Left cardiac atrium (tissue), 4 donors: ENCODE measurements at regions not wholly inside any gene's neighbourhood (a gene's known extent, or its start where the extent isn't known, plus 50 kb on each side); places are given as distances from the start of the nearest gene placed in this dataset.
"Not testable (repeated sequence)": the region's sequence is repeated elsewhere in the genome, so short reads cannot be mapped to it uniquely, and the experiment has no call there.

Experiments
- ATAC-seq, 2 donors: fragments of 200-7000 bp; cut with Tn5 transposase; one replicate each; pipeline ENCODE4 v1.9.1; 2020; ENCODE audit warnings: mild to moderate bottlenecking in 2 of 2, moderate library complexity in 2 of 2
- DNase-seq: peaks from one replicate; pipeline ENCODE4 v3.0.0-alpha.2; 2020
- intact Hi-C, 2 donors: fragments of 100-400 bp; cut with DNase I; formaldehyde crosslinking; loops; one replicate each; pipeline versions ENCODE4 v1.14.1 to v1.15.1; 2022 to 2023
- donor health status: DM: no; HTN: yes; CAD: no.
- donor health status: DM: no; HTN: yes; CAD: no; lungs with severe emphysema.
- donor health status: DM: yes; HTN: yes; CAD: no.
- donor health status: Dilated cardiomyopathy.

DNA sequence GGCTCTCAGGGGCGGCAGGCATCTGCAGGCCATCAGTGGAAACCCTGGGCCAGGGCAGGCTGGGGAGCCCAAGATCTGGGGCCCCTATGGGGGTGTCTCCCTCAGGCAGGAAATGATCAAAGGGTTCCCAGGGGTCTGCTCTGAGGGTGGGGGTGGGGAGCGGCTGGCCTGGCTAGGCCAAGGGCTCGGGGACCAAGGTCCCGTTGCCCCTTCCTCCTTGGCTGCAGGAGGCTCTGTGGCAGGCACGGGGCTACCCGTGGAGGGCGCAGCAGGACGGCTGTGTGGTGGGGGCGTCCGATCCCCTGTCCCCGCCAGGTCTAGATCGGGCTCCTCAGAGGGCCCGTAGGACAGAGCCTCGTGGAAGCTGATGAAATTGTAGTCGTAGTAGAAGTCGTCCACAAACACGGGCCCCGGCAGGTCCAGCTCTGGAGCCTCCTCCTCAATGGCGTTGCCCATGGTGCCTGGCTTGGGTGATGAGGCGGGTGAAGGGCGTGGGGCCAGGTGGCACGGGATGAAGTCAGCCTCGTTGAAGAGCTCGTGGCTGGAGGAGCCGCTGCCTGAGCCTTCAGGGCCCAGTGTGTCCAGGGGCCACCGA, 117.8 kb upstream of the AKAP13 start:
- DNase-seq, ATAC-seq, intact Hi-C loops: not testable (repeated sequence)

DNA sequence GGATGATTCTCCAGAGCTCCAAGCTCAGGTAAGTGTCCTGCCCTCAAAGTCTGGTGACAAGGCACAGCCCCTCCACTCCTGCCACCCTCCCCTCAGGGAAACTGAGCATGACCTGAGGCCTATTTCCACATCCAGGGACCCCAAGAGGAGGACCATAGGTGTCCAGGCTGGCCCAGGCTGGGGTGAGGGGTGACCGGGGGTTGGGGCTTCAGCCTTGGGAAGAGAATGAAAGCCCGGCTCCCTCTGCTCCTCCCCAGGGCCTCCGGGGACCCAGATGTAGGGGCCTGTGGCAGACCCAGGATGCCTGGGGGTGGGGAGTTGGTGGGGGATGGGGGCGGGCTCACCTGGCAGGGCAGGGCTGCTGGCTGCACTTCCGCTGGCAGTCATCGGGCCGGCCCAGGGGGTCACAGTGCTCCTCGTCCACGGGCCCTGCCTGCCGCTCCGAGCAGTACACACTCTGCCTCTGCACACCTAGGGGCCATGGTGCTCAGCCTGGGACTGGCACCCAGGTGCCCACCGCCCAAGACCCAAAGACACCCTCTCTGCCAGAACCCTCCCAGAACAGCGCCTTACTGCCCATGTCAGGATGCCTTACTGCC, 116.5 kb upstream of the AKAP13 start:
- intact Hi-C loops, DNase-seq, ATAC-seq: not testable (repeated sequence)

DNA sequence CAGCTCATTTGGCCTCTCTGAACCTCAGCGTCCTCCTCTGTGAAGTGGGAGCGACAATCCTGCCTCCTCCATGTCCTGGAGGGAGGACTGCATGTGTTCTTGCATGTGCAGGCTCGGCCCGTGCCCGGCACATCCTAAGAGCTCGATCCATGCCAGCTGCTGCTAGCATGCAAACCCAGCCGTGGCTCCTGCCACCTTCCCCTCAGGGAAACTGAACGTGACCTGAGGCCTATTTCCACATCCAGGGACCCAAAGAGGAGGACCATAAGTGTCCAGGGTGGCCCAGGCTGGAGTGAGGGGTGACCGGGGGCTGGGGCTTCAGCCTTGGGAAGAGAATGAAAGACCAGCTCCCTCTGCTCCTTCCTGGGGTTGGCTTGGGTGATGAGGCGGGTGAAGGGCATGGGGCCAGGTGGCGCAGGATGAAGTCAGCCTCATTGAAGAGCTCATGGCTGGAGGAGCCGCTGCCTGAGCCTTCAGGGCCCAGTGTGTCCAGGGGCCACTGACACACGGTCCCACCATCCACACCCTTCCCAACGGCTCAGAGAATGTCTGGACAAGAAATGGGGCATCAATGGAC, 115.7 kb upstream of the AKAP13 start:
- DNase-seq, ATAC-seq, intact Hi-C loops: not testable (repeated sequence)

DNA sequence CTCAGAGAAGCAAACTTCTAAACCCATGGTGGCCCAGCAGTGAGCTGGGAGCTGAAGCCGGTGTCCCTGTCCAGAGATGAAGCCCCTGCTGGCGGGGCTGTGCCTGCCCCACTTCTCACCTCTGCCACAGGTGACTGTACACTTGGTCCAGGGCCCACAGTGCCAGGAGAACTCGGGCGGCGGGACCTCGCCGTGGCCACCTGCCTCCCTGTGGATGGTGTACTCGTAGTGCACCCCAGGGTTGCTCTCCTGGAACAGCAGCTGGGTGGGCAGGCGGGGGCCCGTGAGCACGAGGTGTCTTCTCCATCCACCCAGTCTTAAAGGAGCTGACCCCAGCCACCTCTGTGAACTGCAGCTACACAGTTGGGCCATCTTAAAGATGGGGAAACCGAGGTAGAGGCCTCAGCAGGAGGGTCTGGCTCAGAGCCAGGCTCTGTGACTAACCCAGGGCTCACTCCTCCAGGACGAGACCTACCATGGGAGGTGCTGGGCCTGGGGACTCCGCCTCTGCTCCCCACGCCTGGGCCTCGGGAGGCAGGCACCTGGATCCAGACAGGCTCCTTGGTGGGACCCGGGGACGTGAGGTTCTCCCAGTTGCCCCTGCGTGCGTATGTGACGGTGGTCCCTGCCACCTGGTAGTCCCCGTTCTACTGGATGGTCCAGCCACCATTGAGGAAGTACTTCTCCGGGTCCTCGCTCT, 113.1 kb upstream of the AKAP13 start:
- DNase-seq, intact Hi-C loops, ATAC-seq: not testable (repeated sequence)

DNA sequence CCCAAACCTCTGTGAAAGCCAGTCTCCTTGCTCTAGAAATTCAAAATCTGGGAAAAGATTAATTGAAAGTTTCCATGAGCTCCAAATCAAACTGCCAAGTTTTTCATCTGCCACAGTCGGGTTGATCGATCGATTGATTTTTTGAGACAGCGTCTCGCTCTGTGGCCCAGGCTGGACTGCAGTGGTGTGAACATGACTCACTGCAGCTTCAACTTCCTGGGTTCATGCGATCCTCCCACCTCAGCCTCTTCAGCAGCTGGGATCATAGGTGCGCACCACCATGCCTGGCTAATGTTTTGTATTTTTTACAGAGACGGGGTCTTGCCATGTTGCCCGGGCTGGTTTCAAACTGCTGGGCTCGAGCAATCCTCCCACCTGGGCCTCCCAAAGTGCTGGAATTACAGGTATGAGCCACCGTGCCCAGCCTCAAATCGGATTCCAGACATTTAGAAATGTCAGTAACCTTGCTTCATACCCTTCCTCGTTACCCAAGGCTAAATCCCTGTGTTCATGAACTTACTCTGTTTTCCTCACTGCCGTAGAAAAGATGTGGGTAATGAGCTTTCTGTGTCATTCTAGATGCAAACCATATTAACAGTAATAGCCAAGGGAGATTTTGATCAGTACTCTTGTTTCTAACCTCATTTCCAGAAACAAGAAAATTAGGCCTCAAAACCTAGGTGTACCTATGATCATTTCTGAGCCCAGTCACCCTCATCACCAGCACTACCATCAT, 105.9 kb upstream of the AKAP13 start:
- intact Hi-C loops, result no loop called here
- no peak for ATAC-seq
- DNase-seq, result no peak

DNA sequence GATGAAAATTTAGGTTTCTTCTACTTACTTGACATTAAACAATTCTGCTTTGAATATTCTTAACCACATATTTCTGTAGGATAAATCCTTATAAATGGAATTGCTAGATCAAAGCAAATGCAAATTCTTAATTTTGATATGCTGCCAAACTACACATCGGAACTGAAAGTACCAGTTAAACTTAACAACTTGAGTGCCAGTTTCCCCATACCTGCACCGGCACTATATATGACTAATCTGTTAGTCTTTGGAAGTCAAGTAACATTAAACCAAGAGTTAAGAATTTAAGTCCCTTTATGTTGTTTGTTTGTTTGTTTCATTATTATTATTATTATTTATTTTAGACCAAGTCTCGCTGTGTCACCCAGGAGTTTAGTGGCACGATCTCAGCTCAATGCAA, 103.9 kb upstream of the AKAP13 start:
- DNase-seq (no peak), ATAC-seq (no peak)
- intact Hi-C loops, result no loop called here

DNA sequence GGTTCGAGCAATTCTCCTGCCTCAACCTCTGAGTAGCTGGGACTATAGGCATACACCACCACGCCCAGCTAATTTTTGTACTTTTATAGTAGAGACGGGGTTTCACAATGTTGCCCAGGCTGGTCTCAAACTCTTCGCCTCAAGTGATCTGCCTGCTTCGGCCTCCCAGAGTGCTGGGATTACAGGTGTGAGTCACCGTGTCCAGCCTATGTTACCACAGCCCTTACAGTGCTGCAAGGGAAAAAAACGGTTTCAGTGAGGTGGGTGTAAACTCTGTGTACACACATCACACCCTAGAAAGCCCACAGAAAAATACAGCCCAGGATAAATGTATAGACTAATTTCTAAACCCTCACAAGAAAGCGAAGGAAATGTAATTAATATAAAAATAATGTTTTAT, 103.5 kb upstream of the AKAP13 start:
- intact Hi-C loops, result no loop called here
- DNase-seq (no peak), ATAC-seq (no peak)

DNA sequence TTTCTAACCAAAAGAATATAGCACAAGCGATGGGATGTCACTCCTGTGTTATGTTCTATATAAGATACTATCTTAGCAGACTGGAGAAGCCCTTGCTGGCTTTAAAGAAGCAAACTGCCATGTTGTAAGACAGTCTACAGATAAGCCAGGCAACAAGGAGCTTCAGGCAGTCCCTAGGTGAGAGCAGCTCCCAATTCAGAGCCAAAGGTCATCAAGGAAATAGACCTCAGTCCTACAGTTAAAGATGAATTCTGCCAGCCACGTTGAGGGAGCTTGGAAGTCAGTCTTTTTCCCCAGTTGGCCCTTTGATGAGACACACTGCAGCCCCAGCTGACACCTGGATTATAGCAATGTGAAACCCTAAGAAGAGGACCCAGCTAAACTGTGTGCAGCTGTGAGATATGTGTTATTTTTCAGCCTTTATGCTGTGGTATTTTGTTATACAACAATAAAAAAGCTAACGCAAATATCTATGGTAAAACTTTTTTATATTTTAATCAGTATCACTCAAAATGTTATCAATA, 102.5 kb upstream of the AKAP13 start:
- intact Hi-C loops, result no loop called here
- DNase-seq (no peak), ATAC-seq (no peak)

DNA sequence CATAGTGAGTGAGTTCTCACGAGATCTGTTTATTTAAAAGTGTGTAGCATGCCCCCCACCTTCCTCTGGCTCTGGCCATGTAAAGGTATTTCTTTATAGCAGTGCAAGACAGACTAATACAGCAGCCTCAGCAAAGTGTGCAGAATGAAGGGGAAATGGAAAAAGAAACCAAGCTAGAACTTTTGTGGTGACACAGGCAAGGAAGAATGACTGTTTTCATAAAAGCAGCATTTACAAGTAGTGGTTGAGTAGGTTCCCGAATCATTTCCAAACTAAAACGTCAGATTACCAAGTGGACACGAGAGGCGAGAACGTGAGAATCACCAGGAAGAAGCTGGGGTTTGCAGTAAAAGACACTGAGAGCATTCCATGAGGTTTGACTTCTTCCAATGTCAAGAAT, 100.2 kb upstream of the AKAP13 start:
- DNase-seq, result no peak
- ATAC-seq, result no peak
- intact Hi-C loops, result no loop called here

DNA sequence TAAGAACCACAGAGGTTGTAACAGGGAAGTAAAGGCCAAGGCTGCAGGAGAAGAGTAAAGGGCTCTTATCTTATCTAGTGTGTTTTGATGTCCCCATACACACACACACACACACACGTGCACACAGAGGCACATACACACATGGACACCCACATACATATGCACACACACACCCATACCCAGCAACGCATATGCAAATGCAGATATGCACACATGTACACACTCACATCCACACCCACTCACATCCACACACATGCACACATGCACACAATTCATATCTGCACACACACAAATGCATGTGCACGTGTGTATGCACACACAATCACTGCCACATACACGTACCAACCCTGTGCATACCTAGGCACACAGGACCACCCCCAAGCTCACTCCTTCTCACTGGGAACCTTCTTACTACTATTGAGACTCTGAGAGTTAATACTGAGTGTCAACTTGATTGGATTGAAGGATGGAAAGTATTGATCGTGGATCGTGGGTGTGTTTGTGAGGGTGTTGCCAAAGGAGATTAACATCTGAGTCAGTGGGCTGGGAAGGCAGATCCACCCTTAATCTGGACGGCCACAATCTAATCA, 99.0 kb upstream of the AKAP13 start:
- DNase-seq (no peak), ATAC-seq (no peak)
- intact Hi-C loops, result no loop called here

DNA sequence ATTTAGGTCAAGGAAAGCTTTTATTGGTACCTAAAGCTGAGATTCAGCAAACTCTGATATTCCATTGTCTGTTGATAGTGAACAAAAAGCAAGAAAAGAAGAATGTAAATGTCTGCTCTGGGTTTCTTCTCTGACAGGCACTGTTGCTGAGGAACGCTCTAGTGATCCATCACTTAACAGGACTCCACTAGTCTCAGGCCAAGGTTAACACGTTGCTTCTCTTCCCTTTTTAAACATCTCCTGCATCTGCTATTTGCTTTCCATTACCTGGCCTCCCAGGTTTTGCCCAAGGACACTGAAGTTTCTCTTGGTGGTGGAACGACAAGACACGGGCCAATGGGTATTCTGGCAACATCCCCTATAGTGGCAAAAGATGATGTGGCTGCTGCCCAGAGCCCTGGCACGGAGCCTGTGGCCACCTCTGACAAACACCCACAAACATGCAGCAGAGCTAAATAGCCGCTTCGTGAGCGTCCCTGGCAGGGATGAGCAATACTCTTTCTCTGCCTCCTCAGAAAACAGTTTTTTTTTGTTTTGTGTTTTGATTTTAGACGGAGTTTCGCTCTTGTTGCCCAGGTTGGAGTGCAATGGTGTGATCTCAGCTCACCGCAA, 97.8 kb upstream of the AKAP13 start:
- no peak for DNase-seq
- intact Hi-C loops, result no loop called here
- peak; percentile 38 to 75 for ATAC-seq

DNA sequence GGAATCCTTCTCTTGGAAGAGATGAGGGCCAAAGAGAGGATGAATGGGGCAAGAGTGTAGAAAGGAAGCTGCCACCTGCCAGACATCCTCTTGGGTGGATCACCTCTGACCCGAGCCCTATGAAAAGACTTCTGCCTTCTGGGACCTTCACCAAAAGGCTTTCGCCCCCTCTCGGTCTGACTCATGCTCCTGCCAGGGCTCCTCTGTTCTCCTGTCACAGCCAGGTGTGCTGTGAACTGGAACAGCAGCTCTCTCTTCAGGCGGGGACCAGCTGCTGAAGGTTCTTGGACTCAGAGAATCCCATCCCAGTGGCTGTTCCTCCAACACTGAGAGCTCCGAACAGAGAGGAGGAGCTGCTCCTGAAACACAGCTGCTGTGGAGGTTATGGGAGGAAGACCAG, 96.6 kb upstream of the AKAP13 start:
- intact Hi-C loops, ATAC-seq, DNase-seq: not testable (repeated sequence)

DNA sequence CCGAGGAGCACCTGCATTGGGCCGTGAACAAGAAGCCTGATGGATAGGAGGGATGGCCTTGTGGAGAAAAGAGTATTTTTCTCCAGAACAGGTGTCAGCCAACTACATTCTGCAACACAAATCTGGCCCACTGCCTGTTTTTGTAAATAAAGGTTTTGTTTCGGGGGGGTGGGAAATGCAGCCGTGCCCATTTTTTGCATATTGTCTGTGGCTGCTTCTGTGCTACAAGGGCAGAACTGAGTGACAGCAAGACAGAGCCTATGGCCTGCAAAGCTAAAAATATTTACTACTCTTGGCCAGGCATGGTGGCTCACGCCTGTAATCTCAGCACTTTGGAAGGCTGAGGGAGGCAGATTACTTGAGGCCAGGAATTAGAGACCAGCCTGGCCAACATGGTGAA, 95.9 kb upstream of the AKAP13 start:
- intact Hi-C loops, result no loop called here
- no peak for DNase-seq
- ATAC-seq, result no peak

DNA sequence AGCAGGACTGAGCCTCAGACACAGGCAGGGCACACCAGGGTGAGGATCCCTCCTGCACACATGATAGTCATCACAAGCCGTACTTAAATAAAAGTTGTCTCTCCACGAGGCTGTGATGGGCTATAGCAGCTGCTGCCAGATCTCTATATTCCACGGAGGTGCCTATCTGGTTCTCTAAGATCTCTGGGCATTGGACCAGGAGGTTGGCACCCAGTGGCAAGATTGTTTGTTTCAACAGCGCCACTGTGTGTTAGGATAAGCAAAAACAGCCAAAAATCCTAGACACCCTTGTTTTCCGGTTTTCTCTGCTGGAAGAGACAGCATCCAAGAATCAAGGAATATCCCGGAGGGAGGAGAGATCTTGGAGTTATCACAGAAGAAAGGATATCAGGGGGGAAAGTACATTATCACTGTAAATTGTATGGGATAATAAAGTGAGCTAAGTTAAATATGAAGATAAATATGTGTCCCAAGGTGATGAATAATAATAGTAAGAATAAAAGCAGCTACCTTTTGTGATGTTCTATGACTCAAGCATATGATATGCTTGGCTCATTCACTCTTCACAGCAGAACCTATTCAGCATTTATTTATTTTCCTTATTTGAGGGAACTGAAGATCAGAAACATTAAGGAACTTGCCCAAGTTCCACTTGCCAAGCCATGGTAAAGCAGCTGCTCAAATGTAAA, 90.6 kb upstream of the AKAP13 start:
- DNase-seq (peak; percentile 65), ATAC-seq (peak; percentile 86 to 92)
- intact Hi-C loops, result no loop called here

DNA sequence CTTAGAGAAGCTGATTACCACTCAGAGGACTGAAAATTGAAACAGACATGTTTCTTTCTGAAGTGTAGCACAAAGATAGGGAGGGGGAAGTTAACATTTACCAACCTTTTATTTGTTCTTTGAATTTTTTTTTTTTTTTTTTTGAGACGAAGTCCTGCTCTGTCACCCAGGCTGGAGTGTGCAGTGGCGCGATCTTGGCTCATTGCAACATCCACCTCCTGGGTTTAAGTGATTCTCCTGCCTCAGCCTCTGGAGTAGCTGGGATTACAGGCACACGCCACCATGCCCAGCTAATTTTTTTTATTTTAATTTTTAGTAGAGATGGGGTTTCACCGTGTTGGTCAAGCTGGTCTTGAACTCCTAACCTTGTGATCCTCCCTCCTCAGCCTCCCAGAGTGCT, 87.8 kb upstream of the AKAP13 start:
- ATAC-seq, intact Hi-C loops: not testable (repeated sequence)

DNA sequence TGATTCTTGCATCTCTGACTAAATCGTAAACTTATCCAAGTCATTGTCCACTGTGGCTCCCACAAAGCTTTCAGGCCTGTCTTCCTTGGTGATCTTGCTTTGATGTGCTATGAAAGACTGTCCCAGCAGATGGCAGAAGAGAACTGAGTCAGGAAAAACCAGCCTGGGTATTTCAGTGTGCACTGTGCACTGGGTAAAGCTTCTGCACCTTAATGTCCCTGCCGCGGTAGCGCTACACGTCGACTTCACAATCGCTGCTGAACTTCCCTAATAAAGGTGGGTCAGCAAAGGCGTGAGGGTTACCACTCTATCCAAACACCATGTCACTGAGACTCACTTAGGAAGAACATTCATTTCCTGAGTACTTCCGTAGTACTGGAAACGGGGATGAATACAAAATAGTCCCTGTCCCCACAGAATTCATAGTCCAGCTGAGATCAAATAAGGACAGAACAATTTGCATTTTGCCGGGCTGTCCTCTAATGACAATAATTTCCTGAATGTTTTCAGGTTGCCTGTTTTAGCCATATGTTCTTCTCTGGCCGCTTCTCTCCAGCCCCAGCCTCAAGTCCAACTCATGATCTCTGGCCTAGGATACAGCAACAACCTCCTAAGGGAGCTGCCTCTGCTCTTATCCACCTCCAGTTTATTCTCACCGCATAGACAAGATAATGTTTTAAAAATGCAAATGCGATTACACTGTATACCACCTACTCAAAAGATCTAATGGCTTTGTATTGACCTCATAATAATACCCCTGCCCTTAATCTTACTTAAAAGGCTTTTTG, 83.6 kb upstream of the AKAP13 start:
- ATAC-seq, result peak; percentile 93 to 96
- intact Hi-C loops, result loop anchor here in 1 of 2 donors (5.0 kb wide), 1 partner anchor 540 kb away; no protein-coding TSS in a partner anchor
- peak; percentile 52 for DNase-seq

More for the DNA sequence above, 87.8 kb upstream of the AKAP13 start:
- not testable (repeated sequence) for DNase-seq

DNA sequence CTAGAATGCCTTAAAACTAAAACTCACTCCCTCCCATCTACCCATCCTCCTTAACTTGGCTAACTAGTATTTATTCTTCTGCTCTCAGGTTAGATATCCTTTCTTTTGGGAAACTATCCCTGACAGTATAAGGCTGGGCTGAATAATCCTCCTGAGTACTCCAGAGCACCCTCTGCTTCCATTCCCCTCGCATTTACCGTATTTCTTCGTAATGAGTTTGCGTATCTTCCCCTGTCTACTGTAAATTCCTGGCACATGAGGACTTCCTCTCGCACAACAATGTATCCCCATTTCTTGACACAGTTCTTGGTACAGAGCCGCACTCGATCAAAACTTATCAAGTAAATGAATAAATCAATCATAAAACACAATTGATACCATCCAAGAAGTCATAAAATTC, 82.9 kb upstream of the AKAP13 start:
- DNase-seq, result no peak
- intact Hi-C loops, result loop anchor here in 1 of 2 donors (5.0 kb wide), 1 partner anchor 540 kb away; no protein-coding TSS in a partner anchor

More for the DNA sequence above, 82.9 kb upstream of the AKAP13 start:
- ATAC-seq, result no peak
